Astrocyte (in vitro differentiated cells and primary cell): ENCODE measurements at regions not wholly inside any gene's neighbourhood (a gene's known extent, or its start where the extent isn't known, plus 50 kb on each side); places are given as distances from the start of the nearest gene placed in this dataset.
A peak's percentile ranks its signal among the peaks of the same experiment; 100 is the strongest.

Experiments
- EZH2 ChIP-seq: IDR thresholded peaks from 2 replicates; pipeline ENCODE4 v1.6.1; 2012; ENCODE audit warnings: mild to moderate bottlenecking, low read length, inconsistent platforms; ENCODE audit not compliant: insufficient read depth
- TF ChIP-seq, protein P1 (sequence below): IDR thresholded peaks from 2 replicates; pipeline ENCODE4 v1.5.1; 2011; ENCODE audit warnings: low read depth, mild to moderate bottlenecking, inconsistent platforms, low read length, moderate library complexity; ENCODE audit not compliant: insufficient read depth

DNA sequence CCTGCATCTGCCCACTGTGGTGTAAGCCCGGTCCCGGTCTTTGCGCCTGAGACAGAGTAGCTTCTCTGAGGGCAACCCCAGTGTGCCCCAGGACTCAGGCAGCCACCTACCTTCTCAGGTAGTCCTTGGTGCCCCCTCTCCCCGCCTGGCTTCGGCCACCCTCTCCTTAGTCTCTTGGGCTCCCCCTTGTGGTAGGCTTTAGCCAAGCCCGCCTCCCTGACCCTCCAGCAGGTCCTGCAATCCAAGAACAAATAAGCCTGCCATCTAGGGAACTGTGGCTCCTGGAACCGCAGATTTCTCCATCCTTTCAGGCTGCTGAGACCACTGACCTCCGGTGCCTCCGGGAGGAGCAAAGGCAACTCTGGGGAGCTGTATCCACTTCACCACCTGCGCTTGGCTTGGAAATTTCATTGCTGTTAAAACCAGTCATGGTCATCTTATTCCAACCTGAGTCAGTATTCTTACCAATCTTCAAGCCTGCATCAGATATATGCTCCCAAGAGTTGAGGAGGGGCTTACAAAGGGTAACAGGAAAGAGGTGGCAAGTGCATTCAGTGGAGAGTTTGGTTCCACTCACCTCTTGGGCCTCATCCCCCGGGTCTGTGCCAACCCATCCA, 52.8 kb upstream of the TENM4 start:
- TF ChIP-seq, protein P1, sequence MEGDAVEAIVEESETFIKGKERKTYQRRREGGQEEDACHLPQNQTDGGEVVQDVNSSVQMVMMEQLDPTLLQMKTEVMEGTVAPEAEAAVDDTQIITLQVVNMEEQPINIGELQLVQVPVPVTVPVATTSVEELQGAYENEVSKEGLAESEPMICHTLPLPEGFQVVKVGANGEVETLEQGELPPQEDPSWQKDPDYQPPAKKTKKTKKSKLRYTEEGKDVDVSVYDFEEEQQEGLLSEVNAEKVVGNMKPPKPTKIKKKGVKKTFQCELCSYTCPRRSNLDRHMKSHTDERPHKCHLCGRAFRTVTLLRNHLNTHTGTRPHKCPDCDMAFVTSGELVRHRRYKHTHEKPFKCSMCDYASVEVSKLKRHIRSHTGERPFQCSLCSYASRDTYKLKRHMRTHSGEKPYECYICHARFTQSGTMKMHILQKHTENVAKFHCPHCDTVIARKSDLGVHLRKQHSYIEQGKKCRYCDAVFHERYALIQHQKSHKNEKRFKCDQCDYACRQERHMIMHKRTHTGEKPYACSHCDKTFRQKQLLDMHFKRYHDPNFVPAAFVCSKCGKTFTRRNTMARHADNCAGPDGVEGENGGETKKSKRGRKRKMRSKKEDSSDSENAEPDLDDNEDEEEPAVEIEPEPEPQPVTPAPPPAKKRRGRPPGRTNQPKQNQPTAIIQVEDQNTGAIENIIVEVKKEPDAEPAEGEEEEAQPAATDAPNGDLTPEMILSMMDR = peak; percentile 72
- no peak for TF ChIP-seq EZH2
